Neural progenitor cell (in vitro differentiated cells): ENCODE measurements at regions not wholly inside any gene's neighbourhood (a gene's known extent, or its start where the extent isn't known, plus 50 kb on each side); places are given as distances from the start of the nearest gene placed in this dataset.

ENCODE experiments used
- DNase-seq: peaks from one replicate; pipeline ENCODE4 v3.0.0-alpha.2; 2016; ENCODE audit warnings: low spot score
- H2AFZ ChIP-seq: fragments of 200-600 bp; sonication (generic); replicated peaks from 2 replicates; pipeline ENCODE4 v1.6.1; 2016; ENCODE audit warnings: antibody characterized with exemption
- H3F3A ChIP-seq: fragments of 200-600 bp; sonication (generic); 2 replicates; pipeline ENCODE4 v1.6.1; 2016; ENCODE audit warnings: antibody characterized with exemption, low read depth
- H3K27ac ChIP-seq: fragments of 200-600 bp; sonication (generic); 2 replicates; pipeline ENCODE4 v1.5.1; 2016; ENCODE audit warnings: mild to moderate bottlenecking
- H3K27me3 ChIP-seq: fragments of 200-600 bp; sonication (generic); 2 replicates; pipeline ENCODE4 v1.6.1; 2016; ENCODE audit warnings: mild to moderate bottlenecking, moderate library complexity
- H3K36me3 ChIP-seq: fragments of 200-600 bp; sonication (generic); 2 replicates; pipeline ENCODE4 v1.5.1; 2016
- H3K4me1 ChIP-seq: fragments of 200-600 bp; sonication (generic); 2 replicates; pipeline ENCODE4 v1.6.1; 2016; ENCODE audit warnings: mixed run types
- H3K4me2 ChIP-seq: fragments of 200-600 bp; sonication (generic); 2 replicates; pipeline ENCODE4 v1.6.1; 2016
- H3K4me3 ChIP-seq: fragments of 200-600 bp; sonication (generic); 2 replicates; pipeline ENCODE4 v1.5.1; 2016
- H3K79me2 ChIP-seq: fragments of 200-600 bp; sonication (generic); 2 replicates; pipeline ENCODE4 v1.6.1; 2016; ENCODE audit warnings: low read depth
- H3K9ac ChIP-seq: fragments of 200-600 bp; sonication (generic); 2 replicates; pipeline ENCODE4 v1.6.1; 2016
- H3K9me3 ChIP-seq: fragments of 200-600 bp; sonication (generic); 2 replicates; pipeline ENCODE4 v1.5.1; 2016; ENCODE audit warnings: low read depth
- H4K20me1 ChIP-seq: fragments of 200-600 bp; sonication (generic); 2 replicates; pipeline ENCODE4 v1.6.1; 2016; ENCODE audit warnings: low read depth
- H3K27ac Mint-ChIP-seq: 3 replicates; pipeline ENCODE4 v1.8.0; 2021; ENCODE audit warnings: mixed read lengths
- H3K27me3 Mint-ChIP-seq: 2 replicates; pipeline ENCODE4 v1.8.0; 2022; ENCODE audit warnings: low read depth, mild to moderate bottlenecking, inconsistent platforms, moderate library complexity, mixed read lengths; ENCODE audit not compliant: insufficient read depth
- H3K36me3 Mint-ChIP-seq: 3 replicates; pipeline ENCODE4 v1.8.0; 2021; ENCODE audit warnings: mixed read lengths
- H3K4me1 Mint-ChIP-seq: 3 replicates; pipeline ENCODE4 v1.8.0; 2021; ENCODE audit warnings: mixed read lengths
- H3K4me3 Mint-ChIP-seq: 3 replicates; pipeline ENCODE4 v1.8.0; 2021; ENCODE audit warnings: mild to moderate bottlenecking, moderate library complexity, mixed read lengths
- H3K9me3 Mint-ChIP-seq: 3 replicates; pipeline ENCODE4 v1.8.0; 2020; ENCODE audit warnings: mixed read lengths
- EZH2 ChIP-seq: fragments of 200-600 bp; sonication (generic); IDR thresholded peaks from 2 replicates; pipeline ENCODE4 v1.6.1; 2017; ENCODE audit warnings: antibody characterized with exemption, mild to moderate bottlenecking, moderate library complexity
- EZH2phosphoT487 ChIP-seq: fragments of 200-600 bp; sonication (generic); IDR thresholded peaks from 2 replicates; pipeline ENCODE4 v1.6.1; 2017; ENCODE audit warnings: antibody characterized with exemption
- TF ChIP-seq, protein P1 (sequence below): fragments of 200-600 bp; sonication (generic); IDR thresholded peaks from 2 replicates; pipeline ENCODE4 v1.5.1; 2017; ENCODE audit warnings: antibody characterized with exemption, mild to moderate bottlenecking

- no peak overlapping the region for H2AFZ ChIP-seq
- H3K27ac ChIP-seq: no peak overlapping the region
- H3K36me3 Mint-ChIP-seq: no peaks in the 10 kb centered on the region
- no peaks in the 10 kb centered on the region for H3K9me3 ChIP-seq
- no peak overlapping the region for H3K4me2 ChIP-seq
- H3K27me3 Mint-ChIP-seq: no peaks in the 10 kb centered on the region
- H3K79me2 ChIP-seq: no peaks in the 10 kb centered on the region
- H3K4me3 ChIP-seq: no peak overlapping the region
- TF ChIP-seq EZH2 (no peak), EZH2phosphoT487 (no peak)
- TF ChIP-seq, protein P1, sequence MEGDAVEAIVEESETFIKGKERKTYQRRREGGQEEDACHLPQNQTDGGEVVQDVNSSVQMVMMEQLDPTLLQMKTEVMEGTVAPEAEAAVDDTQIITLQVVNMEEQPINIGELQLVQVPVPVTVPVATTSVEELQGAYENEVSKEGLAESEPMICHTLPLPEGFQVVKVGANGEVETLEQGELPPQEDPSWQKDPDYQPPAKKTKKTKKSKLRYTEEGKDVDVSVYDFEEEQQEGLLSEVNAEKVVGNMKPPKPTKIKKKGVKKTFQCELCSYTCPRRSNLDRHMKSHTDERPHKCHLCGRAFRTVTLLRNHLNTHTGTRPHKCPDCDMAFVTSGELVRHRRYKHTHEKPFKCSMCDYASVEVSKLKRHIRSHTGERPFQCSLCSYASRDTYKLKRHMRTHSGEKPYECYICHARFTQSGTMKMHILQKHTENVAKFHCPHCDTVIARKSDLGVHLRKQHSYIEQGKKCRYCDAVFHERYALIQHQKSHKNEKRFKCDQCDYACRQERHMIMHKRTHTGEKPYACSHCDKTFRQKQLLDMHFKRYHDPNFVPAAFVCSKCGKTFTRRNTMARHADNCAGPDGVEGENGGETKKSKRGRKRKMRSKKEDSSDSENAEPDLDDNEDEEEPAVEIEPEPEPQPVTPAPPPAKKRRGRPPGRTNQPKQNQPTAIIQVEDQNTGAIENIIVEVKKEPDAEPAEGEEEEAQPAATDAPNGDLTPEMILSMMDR: no peak
- H3K4me1 ChIP-seq: no peaks in the 10 kb centered on the region
- H3K9ac ChIP-seq: no peak overlapping the region
- no peaks in the 10 kb centered on the region for H3K27me3 ChIP-seq
- H3K4me3 Mint-ChIP-seq: no peak overlapping the region
- H3F3A ChIP-seq: no peaks in the 10 kb centered on the region
- H3K9me3 Mint-ChIP-seq: no peaks in the 10 kb centered on the region
- peaks cover 3% of the 10 kb centered on the region for H3K4me1 Mint-ChIP-seq
- no peak overlapping the region for H3K27ac Mint-ChIP-seq
- DNase-seq: no peak
- H4K20me1 ChIP-seq: no peaks in the 10 kb centered on the region
- H3K36me3 ChIP-seq: no peaks in the 10 kb centered on the region
Observed at GRCh38 chr20:9981829-9982228, 53.0 kb upstream of the ANKEF1 start.

- H3K79me2 ChIP-seq: no peaks in the 10 kb centered on the region
- H3K27me3 ChIP-seq: no peaks in the 10 kb centered on the region
- no peaks in the 10 kb centered on the region for H4K20me1 ChIP-seq
- Mint-ChIP-seq H3K4me1 (peaks cover 3% of the 10 kb centered on the region), H3K27me3 (peaks cover 2% of the 10 kb centered on the region), H3K4me3 (no peak overlapping the region), H3K9me3 (no peaks in the 10 kb centered on the region), H3K36me3 (no peaks in the 10 kb centered on the region), H3K27ac (no peak overlapping the region)
- no peak overlapping the region for H3K4me3 ChIP-seq
- no peak overlapping the region for H2AFZ ChIP-seq
- DNase-seq: peak; percentile 80
- no peaks in the 10 kb centered on the region for H3K4me1 ChIP-seq
- no peak overlapping the region for H3K4me2 ChIP-seq
- H3K27ac ChIP-seq: no peak overlapping the region
- H3K36me3 ChIP-seq: no peaks in the 10 kb centered on the region
- no peak overlapping the region for H3K9ac ChIP-seq
- no peaks in the 10 kb centered on the region for H3F3A ChIP-seq
- no peaks in the 10 kb centered on the region for H3K9me3 ChIP-seq
- TF ChIP-seq, protein P1: peak; percentile 87
- no peak for TF ChIP-seq EZH2
Observed at GRCh38 chr20:9978397-9979004, 56.3 kb upstream of the ANKEF1 start.

DNA sequence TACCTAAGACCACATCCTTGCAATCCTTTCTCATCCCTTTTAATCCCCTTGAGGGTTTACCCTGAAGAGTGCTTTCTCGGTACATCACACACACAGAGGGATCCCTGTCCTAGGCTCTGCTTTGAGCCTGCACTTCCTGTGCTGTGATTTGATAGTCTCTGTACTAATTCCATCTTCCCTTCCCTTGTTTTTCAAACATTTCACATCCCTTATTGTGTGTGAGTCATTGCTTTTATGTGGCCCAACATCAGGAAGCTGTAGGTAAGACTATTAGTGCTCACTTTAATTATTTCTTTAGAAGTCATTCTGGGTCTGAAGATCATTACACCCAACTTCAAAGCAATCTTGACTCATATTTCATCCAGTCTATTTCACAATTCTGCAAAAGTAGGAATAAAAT, 57.2 kb upstream of the ANKEF1 start:
- no peak for TF ChIP-seq EZH2
- TF ChIP-seq EZH2phosphoT487: no peak
- TF ChIP-seq, protein P1: no peak
- Histone ChIP-seq H3F3A (no peaks in the 10 kb centered on the region), H3K4me1 (no peaks in the 10 kb centered on the region), H3K4me3 (no peak overlapping the region), H4K20me1 (no peaks in the 10 kb centered on the region), H2AFZ (no peak overlapping the region), H3K36me3 (no peaks in the 10 kb centered on the region), H3K9me3 (no peaks in the 10 kb centered on the region), H3K9ac (no peak overlapping the region), H3K27ac (no peak overlapping the region), H3K4me2 (no peak overlapping the region), H3K79me2 (no peaks in the 10 kb centered on the region), H3K27me3 (no peaks in the 10 kb centered on the region)
- no peak for DNase-seq
- Mint-ChIP-seq H3K36me3 (no peaks in the 10 kb centered on the region), H3K27me3 (peaks cover 2% of the 10 kb centered on the region), H3K9me3 (no peaks in the 10 kb centered on the region), H3K27ac (no peak overlapping the region), H3K4me3 (no peak overlapping the region), H3K4me1 (peaks cover 3% of the 10 kb centered on the region)
